Testis (tissue), 2 donors: ENCODE measurements at regions not wholly inside any gene's neighbourhood (a gene's known extent, or its start where the extent isn't known, plus 50 kb on each side); places are given as distances from the start of the nearest gene placed in this dataset.

Experiments
- CTCF ChIP-seq, 3 experiments: fragments of 450-650 bp in 2 of 3; fragments of 200-600 bp in 1 of 3; sonication (generic) in 1 of 3; IDR thresholded peaks; one replicate each; pipeline ENCODE4 v1.5.1; 2016 to 2019; ENCODE audit warnings: antibody characterized with exemption in 3 of 3, mild to moderate bottlenecking in 2 of 3, moderate library complexity in 1 of 3
- POLR2A ChIP-seq: fragments of 450-650 bp; IDR thresholded peaks from one replicate; pipeline ENCODE4 v1.6.1; 2017; ENCODE audit warnings: antibody characterized with exemption, mild to moderate bottlenecking, moderate library complexity

DNA sequence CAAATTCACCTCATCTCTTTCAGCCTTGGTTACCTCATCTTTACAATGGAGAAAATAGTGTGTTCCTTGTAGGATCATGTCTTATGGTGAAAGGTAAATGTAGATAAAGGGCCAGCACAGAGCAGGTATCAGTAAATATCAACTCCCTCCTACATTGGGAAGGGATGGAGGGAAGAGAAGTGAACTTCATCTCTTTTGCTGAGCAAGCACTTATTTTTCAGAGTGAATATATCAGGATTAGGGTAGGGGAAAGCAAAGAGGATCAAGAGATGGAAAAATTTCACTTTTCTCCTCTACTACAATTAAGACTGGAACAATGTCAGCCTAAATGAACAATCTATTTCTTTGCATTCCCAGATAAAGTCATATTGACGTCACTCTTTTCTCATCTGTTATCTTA, 193.8 kb upstream of the JUN start:
- no peak for TF ChIP-seq POLR2A
- TF ChIP-seq CTCF (IDR thresholded peaks at IDR 0.05), result no peak
